HEK293T (cell line): ENCODE measurements at regions not wholly inside any gene's neighbourhood (a gene's known extent, or its start where the extent isn't known, plus 50 kb on each side); places are given as distances from the start of the nearest gene placed in this dataset.

Experiments used
- CTBP1 ChIP-seq: fragments of 450-650 bp; IDR thresholded peaks from 2 replicates; pipeline ENCODE4 v1.6.1; 2016; ENCODE audit warnings: borderline replicate concordance
- HDGF ChIP-seq: fragments of 450-650 bp; IDR thresholded peaks from 2 replicates; pipeline ENCODE4 v1.6.1; 2017; ENCODE audit warnings: antibody characterized with exemption, borderline replicate concordance
- SUZ12 ChIP-seq: fragments of 450-650 bp; IDR thresholded peaks from 2 replicates; pipeline ENCODE4 v1.6.1; 2016; ENCODE audit warnings: mild to moderate bottlenecking

GRCh38 chr4:126851391-126851790 is 781.4 kb upstream of the INTU start:
- TF ChIP-seq HDGF: no peak
- no peak for TF ChIP-seq SUZ12
- TF ChIP-seq CTBP1: no peak
